ENCODE measurements at regions not wholly inside any gene's neighbourhood (a gene's known extent, or its start where the extent isn't known, plus 50 kb on each side); places are given as distances from the start of the nearest gene placed in this dataset.
A peak's percentile ranks its signal among the peaks of the same experiment; 100 is the strongest.

- intact Hi-C loops (cut with micrococcal nuclease; ENCODE audit: unreplicated experiment): no loop called here
- BruUV-seq (replicated peaks): no TSS peak
- no peaks in the 10 kb centered on the region for H3K4me1 ChIP-seq (ENCODE audit: insufficient read depth, low read length, poor library complexity, severe bottlenecking)
- no peak overlapping the region for H3K4me3 ChIP-seq (ENCODE audit: low read depth, low read length, poor library complexity, severe bottlenecking)
- H3K27ac ChIP-seq (ENCODE audit: low read depth, low read length, poor library complexity, severe bottlenecking): no peak overlapping the region
- peaks cover 5% of the 10 kb centered on the region; the same call in 1 of the 2 replicates for H3K36me3 ChIP-seq (ENCODE audit: insufficient read depth, low read length)
- TF ChIP-seq CTCF (conservative IDR thresholded peaks at IDR 0.05; ENCODE audit: low read length) (no peak), EZH2phosphoT487 (IDR thresholded peaks at IDR 0.05; ENCODE audit: borderline replicate concordance, low read depth, low read length) (no peak)
- H4K20me1 ChIP-seq (ENCODE audit: insufficient read depth, low read length): no peaks in the 10 kb centered on the region
- no peak for DNase-seq (ENCODE audit: low spot score)
- H3K4me2 ChIP-seq (ENCODE audit: low read length): no peak overlapping the region
- CTCF ChIA-PET (ENCODE audit: unreplicated experiment): no interaction called here
- POLR2A ChIA-PET: no interaction called here
- peaks cover 45% of the 10 kb centered on the region for H3K9me3 ChIP-seq (ENCODE audit: low read length)
- no peaks in the 10 kb centered on the region for H3K79me2 ChIP-seq (ENCODE audit: insufficient read depth, low read depth, low read length)
- no peaks in the 10 kb centered on the region for H3K9me2 ChIP-seq (ENCODE audit: insufficient read depth, low read length)
- no peak overlapping the region for H2AFZ ChIP-seq (ENCODE audit: low read length)
Measured at GRCh38 chr13:40302351-40302750, 364.1 kb downstream of the FOXO1 start.

DNA sequence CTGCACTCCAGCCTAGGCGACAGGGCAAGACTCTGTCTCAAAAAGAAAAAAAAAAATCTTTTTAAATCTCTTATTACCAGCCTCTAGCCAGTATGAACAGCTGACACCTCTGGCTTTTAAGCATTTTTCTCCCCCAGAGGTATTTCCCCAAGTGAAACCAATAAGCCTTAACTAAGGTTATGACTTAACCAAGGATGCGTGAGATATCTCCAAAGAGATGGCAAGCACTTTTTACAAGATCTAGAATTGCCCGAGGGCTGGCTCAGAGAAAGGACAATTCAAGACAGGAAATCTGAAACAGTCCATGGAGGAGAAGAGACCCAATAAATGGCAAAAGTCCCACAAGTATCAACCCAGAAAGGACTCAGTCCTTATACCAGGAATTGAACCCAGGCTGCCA is 362.1 kb downstream of the FOXO1 start:
- H3K4me3 ChIP-seq (ENCODE audit: low read depth, low read length, poor library complexity, severe bottlenecking): no peak overlapping the region
- no peak for DNase-seq (ENCODE audit: low spot score)
- H3K9me3 ChIP-seq (ENCODE audit: low read length): peaks cover 54% of the 10 kb centered on the region
- intact Hi-C loops (cut with micrococcal nuclease; ENCODE audit: unreplicated experiment): no loop called here
- CTCF ChIA-PET (ENCODE audit: unreplicated experiment): no interaction called here
- H3K9me2 ChIP-seq (ENCODE audit: insufficient read depth, low read length): no peaks in the 10 kb centered on the region
- H3K4me2 ChIP-seq (ENCODE audit: low read length): no peak overlapping the region
- BruUV-seq (replicated peaks): no TSS peak
- H4K20me1 ChIP-seq (ENCODE audit: insufficient read depth, low read length): no peaks in the 10 kb centered on the region
- no peak for TF ChIP-seq EZH2phosphoT487 (IDR thresholded peaks at IDR 0.05; ENCODE audit: borderline replicate concordance, low read depth, low read length)
- no peak for TF ChIP-seq CTCF (conservative IDR thresholded peaks at IDR 0.05; ENCODE audit: low read length)
- no peaks in the 10 kb centered on the region for H3K4me1 ChIP-seq (ENCODE audit: insufficient read depth, low read length, poor library complexity, severe bottlenecking)
- no peaks in the 10 kb centered on the region for H3K79me2 ChIP-seq (ENCODE audit: insufficient read depth, low read depth, low read length)
- POLR2A ChIA-PET: no interaction called here
- no peak overlapping the region for H2AFZ ChIP-seq (ENCODE audit: low read length)
- H3K36me3 ChIP-seq (ENCODE audit: insufficient read depth, low read length): peaks cover 5% of the 10 kb centered on the region; the same call in 1 of the 2 replicates
- no peak overlapping the region for H3K27ac ChIP-seq (ENCODE audit: low read depth, low read length, poor library complexity, severe bottlenecking)

- peaks cover 5% of the 10 kb centered on the region; the same call in 1 of the 2 replicates for H3K36me3 ChIP-seq (ENCODE audit: insufficient read depth, low read length)
- TF ChIP-seq CTCF (conservative IDR thresholded peaks at IDR 0.05; ENCODE audit: low read length) (no peak), EZH2phosphoT487 (IDR thresholded peaks at IDR 0.05; ENCODE audit: borderline replicate concordance, low read depth, low read length) (no peak)
- no peak overlapping the region for H3K4me2 ChIP-seq (ENCODE audit: low read length)
- H2AFZ ChIP-seq (ENCODE audit: low read length): no peak overlapping the region
- peaks cover 44% of the 10 kb centered on the region for H3K9me3 ChIP-seq (ENCODE audit: low read length)
- ChIA-PET CTCF (ENCODE audit: unreplicated experiment) (no interaction called here), POLR2A (interaction anchor here (0.7 kb wide), 1 partner anchor 8 kb away, joined by 6 read pairs; no protein-coding TSS in a partner anchor)
- peak; percentile 12 for DNase-seq (ENCODE audit: low spot score)
- H3K4me3 ChIP-seq (ENCODE audit: low read depth, low read length, poor library complexity, severe bottlenecking): no peak overlapping the region
- H3K27ac ChIP-seq (ENCODE audit: low read depth, low read length, poor library complexity, severe bottlenecking): no peak overlapping the region
- intact Hi-C loops (cut with micrococcal nuclease; ENCODE audit: unreplicated experiment): no loop called here
- H3K4me1 ChIP-seq (ENCODE audit: insufficient read depth, low read length, poor library complexity, severe bottlenecking): no peaks in the 10 kb centered on the region
- H4K20me1 ChIP-seq (ENCODE audit: insufficient read depth, low read length): no peaks in the 10 kb centered on the region
- BruUV-seq (replicated peaks): no TSS peak
- H3K9me2 ChIP-seq (ENCODE audit: insufficient read depth, low read length): no peaks in the 10 kb centered on the region
- no peaks in the 10 kb centered on the region for H3K79me2 ChIP-seq (ENCODE audit: insufficient read depth, low read depth, low read length)
Measured at GRCh38 chr13:40306817-40307216, 359.6 kb downstream of the FOXO1 start.
